H1 (cell line): ENCODE measurements at regions not wholly inside any gene's neighbourhood (a gene's known extent, or its start where the extent isn't known, plus 50 kb on each side); places are given as distances from the start of the nearest gene placed in this dataset.
A peak's percentile ranks its signal among the peaks of the same experiment; 100 is the strongest.

Experiments used
- CTCF ChIA-PET: fragments of 300-600 bp; sonication (Branson Sonifier 250); formaldehyde crosslinking; loops from one replicate; lab custom pipeline; 2021; ENCODE audit not compliant: partially characterized antibody; lab: Charles Lee
- POLR2A ChIA-PET: fragments of 300-600 bp; sonication (Branson Sonifier 250); formaldehyde crosslinking; loops from one replicate; lab custom pipeline; 2021; ENCODE audit warnings: inconsistent platforms; ENCODE audit not compliant: partially characterized antibody; lab: Charles Lee
- DNase-seq, 2 experiments: peaks; one replicate each; pipeline versions ENCODE4 v3.0.0 to v3.0.0-alpha.2; 2010 to 2022; ENCODE audit warnings: low spot score in 2 of 2, low read depth in 1 of 2, mixed read lengths in 1 of 2
- FAIRE-seq: peaks from 2 replicates; lab custom pipeline; 2011; peaks lifted over from hg19 to GRCh38; lab: Jason Lieb, UNC
- H2AFZ ChIP-seq: 2 replicates; pipeline ENCODE4 v1.8.1; 2012; ENCODE audit warnings: low read length, inconsistent platforms
- H2AK5ac ChIP-seq: 2 replicates; pipeline ENCODE4 v1.6.1; 2013; ENCODE audit warnings: low read depth, low read length
- H2BK120ac ChIP-seq: replicated peaks from 2 replicates; pipeline ENCODE3; 2013; ENCODE audit warnings: low read depth, low read length, inconsistent platforms
- H2BK12ac ChIP-seq: 2 replicates; pipeline ENCODE4 v1.6.1; 2013; ENCODE audit warnings: low read depth, low read length
- H2BK15ac ChIP-seq: 2 replicates; pipeline ENCODE4 v1.6.1; 2013; ENCODE audit warnings: low read length
- H2BK20ac ChIP-seq: 2 replicates; pipeline ENCODE4 v1.6.1; 2013; ENCODE audit warnings: low read length
- H2BK5ac ChIP-seq: 2 replicates; pipeline ENCODE4 v1.6.1; 2013; ENCODE audit warnings: low read depth, low read length
- H3K14ac ChIP-seq: 2 replicates; pipeline ENCODE4 v1.6.1; 2013; ENCODE audit warnings: inconsistent platforms; ENCODE audit not compliant: insufficient read length
- H3K18ac ChIP-seq: 2 replicates; pipeline ENCODE4 v1.6.1; 2013; ENCODE audit warnings: low read length; ENCODE audit errors: extremely low read depth
- H3K23ac ChIP-seq: 2 replicates; pipeline ENCODE4 v1.6.1; 2013; ENCODE audit warnings: inconsistent platforms; ENCODE audit not compliant: insufficient read length
- H3K23me2 ChIP-seq: 2 replicates; pipeline ENCODE4 v1.6.1; 2013; ENCODE audit warnings: low read depth, low read length
- H3K27ac ChIP-seq: 2 replicates; pipeline ENCODE4 v1.6.1; 2011; ENCODE audit warnings: low read depth, low read length, inconsistent platforms
- H3K27me3 ChIP-seq, 4 experiments: replicated peaks in 1 of 4; 1 replicate in 1 of 4; 2 replicates in 3 of 4; pipeline versions ENCODE4 v1.6.1 to v1.8.1; 2011 to 2013; ENCODE audit warnings: low read length in 3 of 4, mild to moderate bottlenecking in 3 of 4, inconsistent platforms in 2 of 4, mixed read lengths in 2 of 4, moderate library complexity in 1 of 4; ENCODE audit not compliant: control insufficient read depth in 3 of 4, insufficient read depth in 3 of 4; ENCODE audit errors: extremely low read depth in 1 of 4
- H3K36me3 ChIP-seq, 4 experiments: 2 replicates each; pipeline versions ENCODE4 v1.6.1 to v1.8.1; 2011 to 2013; ENCODE audit warnings: mild to moderate bottlenecking in 4 of 4, low read length in 3 of 4, moderate library complexity in 2 of 4, control low read depth in 1 of 4, inconsistent platforms in 1 of 4; ENCODE audit not compliant: insufficient read depth in 4 of 4, control insufficient read depth in 2 of 4
- H3K4ac ChIP-seq: replicated peaks from 2 replicates; pipeline ENCODE3; 2013; ENCODE audit warnings: low read length, low read depth, mixed read lengths, inconsistent platforms; ENCODE audit not compliant: insufficient read length
- H3K4me1 ChIP-seq, 4 experiments: replicated peaks in 1 of 4; 1 replicate in 1 of 4; 2 replicates in 3 of 4; pipeline versions ENCODE4 v1.6.1 to v1.8.1; 2011 to 2013; ENCODE audit warnings: low read length in 3 of 4, inconsistent platforms in 2 of 4, mixed read lengths in 1 of 4; ENCODE audit not compliant: insufficient read depth in 4 of 4, control insufficient read depth in 3 of 4
- H3K4me2 ChIP-seq, 2 experiments: 2 replicates each; pipeline versions ENCODE4 v1.6.1 to v1.8.1; 2011 to 2013; ENCODE audit warnings: low read depth in 2 of 2, low read length in 2 of 2, control low read depth in 1 of 2, inconsistent platforms in 1 of 2, mild to moderate bottlenecking in 1 of 2; ENCODE audit not compliant: insufficient read depth in 1 of 2
- H3K4me3 ChIP-seq, 4 experiments: fragments of 200-600, 300-600 bp in 1 of 4; sonication (generic), shearing (Covaris generic), sonication (Bioruptor Twin) in 1 of 4; 2 replicates each; pipeline versions ENCODE4 v1.5.1 to v1.8.1; 2011 to 2016; ENCODE audit warnings: low read length in 4 of 4, low read depth in 3 of 4, control low read depth in 2 of 4, inconsistent platforms in 2 of 4, mild to moderate bottlenecking in 2 of 4, mixed read lengths in 1 of 4, moderate library complexity in 1 of 4; ENCODE audit not compliant: insufficient read depth in 2 of 4; ENCODE audit errors: extremely low read depth in 1 of 4
- H3K56ac ChIP-seq: replicated peaks from 2 replicates; pipeline ENCODE3; 2013; ENCODE audit warnings: low read depth, mild to moderate bottlenecking, mixed read lengths, low read length, inconsistent platforms; ENCODE audit not compliant: insufficient read length
- H3K79me1 ChIP-seq: 2 replicates; pipeline ENCODE4 v1.6.1; 2013; ENCODE audit warnings: low read depth, low read length, control low read depth
- H3K79me2 ChIP-seq, 2 experiments: 2 replicates each; pipeline versions ENCODE4 v1.6.1 to v1.8.1; 2012 to 2013; ENCODE audit warnings: low read length in 2 of 2, mild to moderate bottlenecking in 2 of 2, inconsistent platforms in 1 of 2; ENCODE audit not compliant: insufficient read depth in 2 of 2, control insufficient read depth in 1 of 2
- H3K9ac ChIP-seq, 4 experiments: replicated peaks in 1 of 4; 1 replicate in 1 of 4; 2 replicates in 3 of 4; pipeline versions ENCODE4 v1.6.1 to v1.8.1; 2011 to 2013; ENCODE audit warnings: low read depth in 3 of 4, low read length in 3 of 4, control low read depth in 2 of 4, mild to moderate bottlenecking in 2 of 4, moderate library complexity in 2 of 4, inconsistent platforms in 1 of 4; ENCODE audit errors: extremely low read depth in 1 of 4
- H3K9me3 ChIP-seq, 2 experiments: 2 replicates each; pipeline versions ENCODE4 v1.6.1 to v1.8.1; 2012 to 2013; ENCODE audit warnings: mild to moderate bottlenecking in 2 of 2, moderate library complexity in 2 of 2, control low read depth in 1 of 2, inconsistent platforms in 1 of 2, low read depth in 1 of 2, low read length in 1 of 2, mixed read lengths in 1 of 2; ENCODE audit not compliant: insufficient read depth in 2 of 2
- H4K20me1 ChIP-seq, 2 experiments: replicated peaks in 1 of 2; 2 replicates each; pipeline versions ENCODE3 to v1.8.1; 2011 to 2013; ENCODE audit warnings: inconsistent platforms in 2 of 2, low read length in 2 of 2, mild to moderate bottlenecking in 1 of 2; ENCODE audit not compliant: insufficient read depth in 2 of 2, control insufficient read depth in 1 of 2
- H4K5ac ChIP-seq: 2 replicates; pipeline ENCODE4 v1.6.1; 2013; ENCODE audit warnings: low read length, low read depth, mixed read lengths, inconsistent platforms; ENCODE audit not compliant: insufficient read length
- H4K8ac ChIP-seq: 2 replicates; pipeline ENCODE4 v1.8.0; 2013; ENCODE audit warnings: mild to moderate bottlenecking, moderate library complexity, low read length, inconsistent platforms; ENCODE audit not compliant: insufficient read depth; ENCODE audit errors: extremely low read depth
- H4K91ac ChIP-seq: replicated peaks from 2 replicates; pipeline ENCODE3; 2013; ENCODE audit warnings: low read length, mixed read lengths, inconsistent platforms; ENCODE audit not compliant: insufficient read length
- EP300 ChIP-seq, 2 experiments: IDR thresholded peaks; 1 replicate in 1 of 2; 2 replicates in 1 of 2; pipeline ENCODE4 v1.6.1; 2011 to 2012; ENCODE audit warnings: low read depth in 2 of 2, low read length in 2 of 2, mild to moderate bottlenecking in 2 of 2, borderline replicate concordance in 1 of 2, inconsistent platforms in 1 of 2, moderate library complexity in 1 of 2
- EZH2 ChIP-seq: fragments of 200-600 bp; sonication (generic); IDR thresholded peaks from 2 replicates; pipeline ENCODE4 v1.7.1; 2012; ENCODE audit warnings: low read depth, mild to moderate bottlenecking, moderate library complexity, low read length, inconsistent platforms; ENCODE audit not compliant: severe bottlenecking
- GTF2F1 ChIP-seq: IDR thresholded peaks from 2 replicates; pipeline ENCODE4 v1.6.1; 2012; ENCODE audit warnings: low read depth, low read length, improper control_type of control experiment, borderline replicate concordance
- KDM1A ChIP-seq: fragments of 200-600, 300-600 bp; sonication (generic); IDR thresholded peaks from 2 replicates; pipeline ENCODE4 v1.7.1; 2016; ENCODE audit warnings: mild to moderate bottlenecking, low read length, borderline replicate concordance
- NANOG ChIP-seq: IDR thresholded peaks from 2 replicates; pipeline ENCODE4 v1.6.1; 2011; ENCODE audit warnings: low read length, low read depth, mild to moderate bottlenecking, inconsistent platforms; ENCODE audit not compliant: insufficient read depth, poor library complexity, severe bottlenecking
- NRF1 ChIP-seq: IDR thresholded peaks from 2 replicates; pipeline ENCODE4 v1.6.1; 2011; ENCODE audit warnings: mild to moderate bottlenecking, low read depth, low read length, improper control_type of control experiment
- POLR2AphosphoS5 ChIP-seq: IDR thresholded peaks from 2 replicates; pipeline ENCODE4 v1.6.1; 2011; ENCODE audit warnings: low read depth, low read length
- RAD21 ChIP-seq, 2 experiments: IDR thresholded peaks in 1 of 2; conservative IDR thresholded peaks in 1 of 2; 2 replicates each; pipeline ENCODE4 v1.6.1; 2011; ENCODE audit warnings: low read depth in 2 of 2, low read length in 2 of 2, improper control_type of control experiment in 1 of 2, inconsistent platforms in 1 of 2, mild to moderate bottlenecking in 1 of 2, moderate library complexity in 1 of 2
- SIRT6 ChIP-seq: IDR thresholded peaks from one replicate; pipeline ENCODE4 v1.7.1; 2012; ENCODE audit warnings: low read length, inconsistent platforms
- SUZ12 ChIP-seq: fragments of 200-600 bp; sonication (generic); IDR thresholded peaks from 2 replicates; pipeline ENCODE4 v1.6.1; 2012; ENCODE audit warnings: mild to moderate bottlenecking, inconsistent platforms, low read length, moderate library complexity, mixed read lengths
- TBP ChIP-seq: IDR thresholded peaks from 2 replicates; pipeline ENCODE4 v1.6.1; 2011; ENCODE audit warnings: low read depth, low read length, improper control_type of control experiment
- WGBS, 2 experiments: shearing (Covaris generic) in 1 of 2; methylation state at CpG; one replicate each; pipeline versions ENCODE4 v1.1.6 to v1.1.7; 2013 to 2015; ENCODE audit warnings: low lambda C conversion rate in 2 of 2, mixed read lengths in 2 of 2, inconsistent platforms in 1 of 2, low coverage in 1 of 2, missing lambda C conversion rate in 1 of 2; ENCODE audit not compliant: insufficient replicate concordance in 2 of 2, insufficient coverage in 1 of 2, insufficient read length in 1 of 2; ENCODE audit errors: extremely low coverage in 1 of 2, missing lambda C conversion rate in 1 of 2; 5-methylcytosine and 5-hydroxymethylcytosine counted together
- TF ChIP-seq, protein P1 (sequence below): IDR thresholded peaks from 2 replicates; pipeline ENCODE4 v1.6.1; 2012; ENCODE audit warnings: inconsistent platforms
- TF ChIP-seq, protein P2 (sequence below): IDR thresholded peaks from 2 replicates; pipeline ENCODE4 v1.6.1; 2012; ENCODE audit warnings: inconsistent platforms

DNA sequence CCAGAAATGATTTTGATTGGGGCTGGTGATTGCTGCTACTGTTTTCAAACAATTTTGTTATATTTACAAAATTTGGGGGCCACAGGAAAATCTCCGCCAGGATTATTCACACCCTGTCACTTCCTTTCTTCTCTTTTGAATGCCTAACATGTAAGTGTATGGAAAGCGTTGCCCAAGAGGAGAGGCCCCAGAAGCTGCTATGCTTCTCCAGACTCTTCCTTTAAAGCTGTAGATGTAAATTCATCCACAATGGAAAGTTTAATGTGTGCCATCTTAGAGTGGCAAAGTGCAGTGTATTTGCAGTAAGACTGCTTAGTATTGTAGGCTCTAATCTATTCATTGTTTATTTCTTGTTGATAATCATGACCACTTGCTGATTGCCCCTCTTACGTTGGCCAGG, 136.7 kb upstream of the LRIG3 start:
- CTCF ChIA-PET: interaction anchor here (0.7 kb wide), 1 partner anchor 76 kb away, joined by 4 read pairs; no protein-coding TSS in a partner anchor
- Histone ChIP-seq H2BK15ac (no peak overlapping the region), H3K27ac (no peak overlapping the region), H3K9me3 (no peaks in the 10 kb centered on the region), H3K14ac (no peak overlapping the region), H2BK20ac (no peak overlapping the region), H2BK120ac (no peak overlapping the region), H2AFZ (0 out of 2 replicates have a peak overlapping the region, but pooled peaks have one; percentile 11), H2BK5ac (no peak overlapping the region), H4K5ac (no peak overlapping the region), H3K23ac (no peak overlapping the region), H3K4ac (no peak overlapping the region), H3K79me1 (no peaks in the 10 kb centered on the region), H4K91ac (no peak overlapping the region), H3K36me3 (no peaks in the 10 kb centered on the region; a peak in 1 of 8 replicates), H3K18ac (no peak overlapping the region), H3K56ac (no peak overlapping the region), H2AK5ac (no peak overlapping the region), H3K4me3 (no peak overlapping the region), H3K4me2 (no peak overlapping the region), H3K27me3 (no peaks in the 10 kb centered on the region), H4K8ac (no peak overlapping the region), H3K9ac (no peak overlapping the region), H2BK12ac (no peak overlapping the region), H3K79me2 (no peaks in the 10 kb centered on the region), H3K4me1 (no peaks in the 10 kb centered on the region), H3K23me2 (no peaks in the 10 kb centered on the region), H4K20me1 (no peaks in the 10 kb centered on the region)
- POLR2A ChIA-PET: no interaction called here
- FAIRE-seq (no peak), DNase-seq (no peak)
- 92% methylated on average over 3 of the region's 3 CpGs; no CpG with 5 or more reads in 1 of the 2 experiments for WGBS, 2 experiments
- no peak for TF ChIP-seq SIRT6
- TF ChIP-seq, protein P1, sequence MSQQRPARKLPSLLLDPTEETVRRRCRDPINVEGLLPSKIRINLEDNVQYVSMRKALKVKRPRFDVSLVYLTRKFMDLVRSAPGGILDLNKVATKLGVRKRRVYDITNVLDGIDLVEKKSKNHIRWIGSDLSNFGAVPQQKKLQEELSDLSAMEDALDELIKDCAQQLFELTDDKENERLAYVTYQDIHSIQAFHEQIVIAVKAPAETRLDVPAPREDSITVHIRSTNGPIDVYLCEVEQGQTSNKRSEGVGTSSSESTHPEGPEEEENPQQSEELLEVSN: no peak
- TF ChIP-seq GTF2F1: no peak
- TF ChIP-seq NRF1: no peak
- TF ChIP-seq EZH2: no peak
- TF ChIP-seq POLR2AphosphoS5: no peak
- no peak for TF ChIP-seq TBP
- no peak for TF ChIP-seq NANOG
- TF ChIP-seq SUZ12: no peak
- TF ChIP-seq, protein P2, sequence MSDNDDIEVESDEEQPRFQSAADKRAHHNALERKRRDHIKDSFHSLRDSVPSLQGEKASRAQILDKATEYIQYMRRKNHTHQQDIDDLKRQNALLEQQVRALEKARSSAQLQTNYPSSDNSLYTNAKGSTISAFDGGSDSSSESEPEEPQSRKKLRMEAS: no peak
- TF ChIP-seq EP300 (IDR thresholded peaks at IDR 0.05; ENCODE audit: borderline replicate concordance in 1 of 2, low read depth in 2 of 2, low read length in 2 of 2): no peak
- no peak for TF ChIP-seq RAD21 (IDR thresholded peaks at IDR 0.05 in 1 of 2, conservative IDR thresholded peaks at IDR 0.05 in 1 of 2; ENCODE audit: low read depth in 2 of 2, low read length in 2 of 2)
- TF ChIP-seq KDM1A: no peak
